ENCODE measurements at regions not wholly inside any gene's neighbourhood (a gene's known extent, or its start where the extent isn't known, plus 50 kb on each side); places are given as distances from the start of the nearest gene placed in this dataset.

GRCh38 chr12:18850752-18851151, 112.8 kb downstream of the CAPZA3 start:
- no peak for TF ChIP-seq EP300 (IDR thresholded peaks at IDR 0.05; ENCODE audit: borderline replicate concordance)
- TF ChIP-seq TCF12 (IDR thresholded peaks at IDR 0.05; ENCODE audit: low read depth), result no peak
- no peak for TF ChIP-seq CREB1 (IDR thresholded peaks at IDR 0.05; ENCODE audit: low read depth)
- no peak for TF ChIP-seq CEBPB (IDR thresholded peaks at IDR 0.05)
- TF ChIP-seq NFIC (IDR thresholded peaks at IDR 0.05), result no peak
- TF ChIP-seq USF1 (IDR thresholded peaks at IDR 0.05), result no peak
- no peak for TF ChIP-seq ZBTB7A (IDR thresholded peaks at IDR 0.05; ENCODE audit: low read depth)
- no peak for TF ChIP-seq TEAD4 (IDR thresholded peaks at IDR 0.05)
- TF ChIP-seq YY1 (IDR thresholded peaks at IDR 0.05; ENCODE audit: low read depth), result no peak
- TF ChIP-seq TAF1 (IDR thresholded peaks at IDR 0.05; ENCODE audit: low read depth), result no peak
- no peak for TF ChIP-seq RAD21 (IDR thresholded peaks at IDR 0.05; ENCODE audit: low read depth)
- no peak for TF ChIP-seq EGR1 (IDR thresholded peaks at IDR 0.05)
- TF ChIP-seq MAX (IDR thresholded peaks at IDR 0.05), result no peak
- no peak for TF ChIP-seq REST (IDR thresholded peaks at IDR 0.05; ENCODE audit: low read depth)
- no peak for TF ChIP-seq FOXM1 (IDR thresholded peaks at IDR 0.05; ENCODE audit: borderline replicate concordance, low read depth)

- TF ChIP-seq ZBTB7A (IDR thresholded peaks at IDR 0.05; ENCODE audit: low read depth), result no peak
- no peak for TF ChIP-seq RAD21 (IDR thresholded peaks at IDR 0.05; ENCODE audit: low read depth)
- no peak for TF ChIP-seq TAF1 (IDR thresholded peaks at IDR 0.05; ENCODE audit: low read depth)
- TF ChIP-seq TEAD4 (IDR thresholded peaks at IDR 0.05), result no peak
- no peak for TF ChIP-seq CEBPB (IDR thresholded peaks at IDR 0.05)
- no peak for TF ChIP-seq NFIC (IDR thresholded peaks at IDR 0.05)
- TF ChIP-seq YY1 (IDR thresholded peaks at IDR 0.05; ENCODE audit: low read depth), result no peak
These were observed 113.4 kb downstream of the CAPZA3 start for GRCh38 chr12:18851271-18851670.

- no peak for TF ChIP-seq TCF12 (IDR thresholded peaks at IDR 0.05; ENCODE audit: low read depth)
- TF ChIP-seq FOXM1 (IDR thresholded peaks at IDR 0.05; ENCODE audit: borderline replicate concordance, low read depth), result no peak
- TF ChIP-seq CEBPB (IDR thresholded peaks at IDR 0.05), result no peak
- TF ChIP-seq CREB1 (IDR thresholded peaks at IDR 0.05; ENCODE audit: low read depth), result no peak
- TF ChIP-seq EP300 (IDR thresholded peaks at IDR 0.05; ENCODE audit: borderline replicate concordance), result no peak
- no peak for TF ChIP-seq YY1 (IDR thresholded peaks at IDR 0.05; ENCODE audit: low read depth)
- TF ChIP-seq NFIC (IDR thresholded peaks at IDR 0.05), result no peak
- no peak for TF ChIP-seq ZBTB7A (IDR thresholded peaks at IDR 0.05; ENCODE audit: low read depth)
- TF ChIP-seq MAX (IDR thresholded peaks at IDR 0.05), result no peak
- TF ChIP-seq TAF1 (IDR thresholded peaks at IDR 0.05; ENCODE audit: low read depth), result no peak
- no peak for TF ChIP-seq RAD21 (IDR thresholded peaks at IDR 0.05; ENCODE audit: low read depth)
- TF ChIP-seq EGR1 (IDR thresholded peaks at IDR 0.05), result no peak
- no peak for TF ChIP-seq USF1 (IDR thresholded peaks at IDR 0.05)
- no peak for TF ChIP-seq REST (IDR thresholded peaks at IDR 0.05; ENCODE audit: low read depth)
- TF ChIP-seq TEAD4 (IDR thresholded peaks at IDR 0.05), result no peak
These were observed 115.8 kb downstream of the CAPZA3 start for GRCh38 chr12:18853570-18854366.

GRCh38 chr12:18857656-18858055, 119.7 kb downstream of the CAPZA3 start:
- no peak for TF ChIP-seq CEBPB (IDR thresholded peaks at IDR 0.05)
- no peak for TF ChIP-seq CREB1 (IDR thresholded peaks at IDR 0.05; ENCODE audit: low read depth)
- no peak for TF ChIP-seq EP300 (IDR thresholded peaks at IDR 0.05; ENCODE audit: borderline replicate concordance)
- no peak for TF ChIP-seq YY1 (IDR thresholded peaks at IDR 0.05; ENCODE audit: low read depth)
- TF ChIP-seq EGR1 (IDR thresholded peaks at IDR 0.05), result no peak
- TF ChIP-seq RAD21 (IDR thresholded peaks at IDR 0.05; ENCODE audit: low read depth), result no peak
- no peak for TF ChIP-seq REST (IDR thresholded peaks at IDR 0.05; ENCODE audit: low read depth)
- TF ChIP-seq TEAD4 (IDR thresholded peaks at IDR 0.05), result no peak
- no peak for TF ChIP-seq NFIC (IDR thresholded peaks at IDR 0.05)
- TF ChIP-seq ZBTB7A (IDR thresholded peaks at IDR 0.05; ENCODE audit: low read depth), result no peak
- TF ChIP-seq MAX (IDR thresholded peaks at IDR 0.05), result no peak
- no peak for TF ChIP-seq USF1 (IDR thresholded peaks at IDR 0.05)
- no peak for TF ChIP-seq TAF1 (IDR thresholded peaks at IDR 0.05; ENCODE audit: low read depth)
- no peak for TF ChIP-seq TCF12 (IDR thresholded peaks at IDR 0.05; ENCODE audit: low read depth)
- no peak for TF ChIP-seq FOXM1 (IDR thresholded peaks at IDR 0.05; ENCODE audit: borderline replicate concordance, low read depth)
